GM08714 (cell line): ENCODE measurements at regions not wholly inside any gene's neighbourhood (a gene's known extent, or its start where the extent isn't known, plus 50 kb on each side); places are given as distances from the start of the nearest gene placed in this dataset.

Source experiments
- H3K4me3 ChIP-seq: fragments of 200-500 bp; sonication (Bioruptor generic); 2 replicates; pipeline ENCODE4 v1.5.1; 2014; ENCODE audit warnings: mild to moderate bottlenecking, low read length, inconsistent platforms
- ZNF274 ChIP-seq: IDR thresholded peaks from 2 replicates; pipeline ENCODE4 v1.6.1; 2012; ENCODE audit warnings: mild to moderate bottlenecking, low read depth, low read length

- no peak for TF ChIP-seq ZNF274
- no peak overlapping the region for H3K4me3 ChIP-seq
These were observed 553.6 kb downstream of the TCERG1L start for GRCh38 chr10:130757821-130758489.

GRCh38 chr10:130758529-130758928 is 553.0 kb downstream of the TCERG1L start:
- H3K4me3 ChIP-seq, result no peak overlapping the region
- TF ChIP-seq ZNF274, result no peak

GRCh38 chr10:130761032-130761575 is 550.4 kb downstream of the TCERG1L start:
- TF ChIP-seq ZNF274, result no peak
- no peak overlapping the region for H3K4me3 ChIP-seq

GRCh38 chr10:130761788-130762301 is 549.7 kb downstream of the TCERG1L start:
- no peak for TF ChIP-seq ZNF274
- no peak overlapping the region for H3K4me3 ChIP-seq

- no peak overlapping the region for H3K4me3 ChIP-seq
- TF ChIP-seq ZNF274, result no peak
These were observed 549.0 kb downstream of the TCERG1L start for GRCh38 chr10:130762491-130762890.

- no peak for TF ChIP-seq ZNF274
- H3K4me3 ChIP-seq, result no peak overlapping the region
These were observed 548.5 kb downstream of the TCERG1L start for GRCh38 chr10:130763071-130763470.

GRCh38 chr10:130763491-130763890 is 548.0 kb downstream of the TCERG1L start:
- no peak overlapping the region for H3K4me3 ChIP-seq
- TF ChIP-seq ZNF274, result no peak

- no peak for TF ChIP-seq ZNF274
- H3K4me3 ChIP-seq, result no peak overlapping the region
These were observed 546.9 kb downstream of the TCERG1L start for GRCh38 chr10:130764651-130765050.

- no peak for TF ChIP-seq ZNF274
- no peak overlapping the region for H3K4me3 ChIP-seq
These were observed 545.5 kb downstream of the TCERG1L start for GRCh38 chr10:130766071-130766470.

- H3K4me3 ChIP-seq, result no peak overlapping the region
- no peak for TF ChIP-seq ZNF274
These were observed 544.3 kb downstream of the TCERG1L start for GRCh38 chr10:130767116-130767730.

- no peak for TF ChIP-seq ZNF274
- H3K4me3 ChIP-seq, result no peak overlapping the region
These were observed 542.1 kb downstream of the TCERG1L start for GRCh38 chr10:130769146-130770017.

GRCh38 chr10:130770018-130770630 is 541.4 kb downstream of the TCERG1L start:
- TF ChIP-seq ZNF274, result no peak
- H3K4me3 ChIP-seq, result no peak overlapping the region

- H3K4me3 ChIP-seq, result no peak overlapping the region
- TF ChIP-seq ZNF274, result no peak
These were observed 540.0 kb downstream of the TCERG1L start for GRCh38 chr10:130771491-130771946.

- TF ChIP-seq ZNF274, result no peak
These were observed 539.5 kb downstream of the TCERG1L start for GRCh38 chr10:130772056-130772455.

More at GRCh38 chr10:130772056-130772455, 539.5 kb downstream of the TCERG1L start:
- no peak overlapping the region for H3K4me3 ChIP-seq
